ENCODE measurements at regions not wholly inside any gene's neighbourhood (a gene's known extent, or its start where the extent isn't known, plus 50 kb on each side); places are given as distances from the start of the nearest gene placed in this dataset.

DNA sequence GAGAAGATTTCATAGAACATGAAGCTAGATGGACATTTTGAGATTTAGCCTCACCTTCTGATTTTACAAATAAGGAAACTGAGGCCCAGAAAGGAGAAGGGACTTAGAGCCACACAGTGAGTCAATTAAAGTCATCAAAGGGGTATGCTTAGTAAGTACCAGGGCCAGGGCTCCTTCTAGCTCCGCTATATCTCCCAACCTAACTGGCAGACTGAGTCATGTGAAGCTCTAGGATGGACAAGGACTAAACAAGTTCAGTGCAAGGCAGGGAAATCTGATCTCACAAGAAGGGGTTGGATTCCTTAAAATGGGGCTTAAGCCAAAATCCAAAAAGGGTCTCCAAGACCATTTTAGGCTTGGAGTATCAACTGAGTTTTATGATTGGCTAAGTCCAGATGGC lies 215.8 kb downstream of the PHLDA1 start:
- H3K9ac ChIP-seq (ENCODE audit: low read depth in 2 of 2, low read length in 2 of 2), result no peak overlapping the region

DNA sequence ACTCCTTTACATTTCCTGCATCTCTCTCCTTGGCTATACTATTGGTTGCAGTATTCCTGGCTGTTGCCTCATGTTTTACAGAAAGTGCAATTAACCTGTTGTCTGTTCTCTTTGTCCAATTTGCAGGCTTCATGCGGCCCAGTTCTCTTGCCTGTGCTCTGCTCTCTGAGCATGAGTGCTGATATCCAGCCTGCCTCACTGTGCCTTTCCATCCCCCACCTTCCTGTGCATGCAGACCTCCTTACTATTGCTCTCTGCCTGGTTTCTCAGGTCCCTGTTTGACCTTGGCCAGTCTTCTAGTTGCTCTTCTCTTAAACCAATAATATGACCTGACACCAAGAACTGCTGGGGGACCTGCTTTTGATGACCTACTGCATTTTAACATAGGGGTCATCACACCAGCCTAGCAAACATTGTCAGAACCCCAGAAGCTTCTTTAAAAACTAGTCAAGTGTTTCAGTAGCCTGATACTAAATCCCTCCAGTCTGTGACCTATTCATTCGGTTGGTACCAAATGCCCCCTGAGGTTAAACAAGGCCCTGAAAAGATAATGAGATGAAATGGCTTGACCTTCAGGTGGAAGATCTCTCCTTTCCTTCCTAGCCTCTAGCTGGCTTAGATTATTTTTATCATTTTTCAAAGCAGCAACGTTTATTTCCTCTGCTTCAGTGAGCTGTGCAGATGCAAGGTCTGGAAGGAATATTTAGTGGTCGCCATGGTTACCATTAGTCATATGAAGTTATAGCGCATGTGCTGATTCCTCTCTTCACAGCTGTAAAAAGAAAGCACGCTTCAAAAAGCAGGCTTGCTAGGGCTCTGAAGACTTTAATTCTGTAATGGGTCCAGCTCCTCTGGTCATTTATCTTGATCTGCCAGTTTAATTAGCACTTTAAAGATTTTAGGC lies 216.5 kb downstream of the PHLDA1 start:
- intact Hi-C loops (cut with DNase I), result no loop called here
- Histone ChIP-seq H3K4me3 (no peak overlapping the region), H3K27ac (no peak overlapping the region), H3K9me3 (no peaks in the 10 kb centered on the region), H3K36me3 (no peaks in the 10 kb centered on the region), H3K9ac (ENCODE audit: low read depth in 2 of 2, low read length in 2 of 2) (no peak overlapping the region), H3K4me1 (no peaks in the 10 kb centered on the region), H3K27me3 (no peaks in the 10 kb centered on the region)
- no peak for TF ChIP-seq CTCF (IDR thresholded peaks at IDR 0.05)
- DNase-seq, result no peak

More for the DNA sequence above, 215.8 kb downstream of the PHLDA1 start:
- H3K36me3 ChIP-seq, result no peaks in the 10 kb centered on the region
- H3K4me3 ChIP-seq, result no peak overlapping the region
- intact Hi-C loops (cut with DNase I), result no loop called here
- H3K27ac ChIP-seq, result no peak overlapping the region
- no peaks in the 10 kb centered on the region for H3K9me3 ChIP-seq
- no peak for DNase-seq
- no peaks in the 10 kb centered on the region for H3K4me1 ChIP-seq
- no peaks in the 10 kb centered on the region for H3K27me3 ChIP-seq
- no peak for TF ChIP-seq CTCF (IDR thresholded peaks at IDR 0.05)

GRCh38 chr12:75813072-75813471 lies 218.5 kb downstream of the PHLDA1 start:
- H3K27me3 ChIP-seq, result no peaks in the 10 kb centered on the region
- no peaks in the 10 kb centered on the region for H3K9me3 ChIP-seq
- no peaks in the 10 kb centered on the region for H3K36me3 ChIP-seq
- DNase-seq, result no peak
- no peak overlapping the region for H3K4me3 ChIP-seq
- intact Hi-C loops (cut with DNase I), result no loop called here
- no peak overlapping the region for H3K27ac ChIP-seq
- H3K9ac ChIP-seq (ENCODE audit: low read depth in 2 of 2, low read length in 2 of 2), result no peak overlapping the region
- TF ChIP-seq CTCF (IDR thresholded peaks at IDR 0.05), result no peak
- no peaks in the 10 kb centered on the region for H3K4me1 ChIP-seq

DNA sequence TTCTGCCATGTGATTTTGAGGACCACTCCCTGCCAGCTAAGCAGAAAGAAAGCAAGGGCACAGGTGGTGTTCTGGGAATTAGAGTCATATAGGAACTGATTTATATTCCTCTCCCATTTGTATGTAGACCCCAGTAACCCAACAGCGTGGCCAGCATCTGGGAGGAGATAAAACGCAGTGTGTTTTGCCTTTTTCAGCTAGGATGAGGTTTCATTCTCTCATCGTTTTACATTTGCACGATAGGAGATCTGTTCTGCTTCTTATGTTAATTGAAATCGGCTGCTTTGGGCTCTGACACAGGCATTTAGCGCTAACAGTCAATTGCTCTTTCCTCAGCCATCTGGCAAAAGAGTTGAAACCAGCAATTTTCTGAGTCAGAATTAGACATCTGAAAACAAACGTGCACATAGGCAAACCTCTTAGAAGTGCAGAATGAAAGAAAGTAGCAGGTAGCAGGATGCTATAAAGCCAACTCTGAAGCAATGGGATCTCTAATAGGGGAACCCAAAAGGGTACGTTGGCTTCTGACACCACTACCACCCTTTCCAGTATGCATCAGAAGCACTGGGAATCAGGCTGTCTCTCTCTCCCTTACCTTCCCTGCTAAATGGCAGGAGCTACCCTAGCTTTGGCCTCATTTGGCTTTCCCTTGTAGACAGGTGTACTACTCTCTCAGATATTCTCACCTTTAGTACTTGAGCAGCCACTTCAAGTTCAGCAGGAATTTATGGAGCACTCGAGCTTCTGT lies 219.1 kb downstream of the PHLDA1 start:
- no peak overlapping the region for H3K27ac ChIP-seq
- no peak for TF ChIP-seq CTCF (IDR thresholded peaks at IDR 0.05)
- H3K9me3 ChIP-seq, result no peaks in the 10 kb centered on the region
- no peak overlapping the region for H3K9ac ChIP-seq (ENCODE audit: low read depth in 2 of 2, low read length in 2 of 2)
- intact Hi-C loops (cut with DNase I), result no loop called here
- H3K27me3 ChIP-seq, result no peaks in the 10 kb centered on the region
- no peak overlapping the region for H3K4me3 ChIP-seq
- DNase-seq, result no peak
- H3K4me1 ChIP-seq, result no peaks in the 10 kb centered on the region
- H3K36me3 ChIP-seq, result no peaks in the 10 kb centered on the region

DNA sequence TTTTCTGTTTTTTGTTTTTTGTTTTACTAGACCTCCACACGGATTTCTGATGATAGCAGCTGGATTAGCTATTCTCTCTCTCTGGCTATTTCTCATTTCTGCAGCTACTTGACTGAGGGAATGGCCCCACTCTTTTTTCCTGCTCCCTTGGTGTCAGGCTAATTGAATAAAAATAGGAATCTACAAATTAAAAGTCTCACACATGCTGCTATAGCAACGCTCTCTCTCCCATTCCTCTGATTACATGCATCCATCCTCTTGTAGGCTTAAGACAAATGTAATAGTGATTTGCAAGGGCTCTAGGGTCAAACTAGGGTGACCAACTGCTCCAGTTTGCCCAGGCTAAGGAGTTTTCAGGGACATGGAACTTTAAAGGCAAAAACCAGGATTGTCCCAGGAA lies 221.8 kb downstream of the PHLDA1 start:
- H3K36me3 ChIP-seq, result no peaks in the 10 kb centered on the region
- no peaks in the 10 kb centered on the region for H3K27me3 ChIP-seq
- H3K9ac ChIP-seq (ENCODE audit: low read depth in 2 of 2, low read length in 2 of 2), result no peak overlapping the region
- intact Hi-C loops (cut with DNase I), result no loop called here
- no peak for DNase-seq
- TF ChIP-seq CTCF (IDR thresholded peaks at IDR 0.05), result no peak
- H3K4me3 ChIP-seq, result no peak overlapping the region
- H3K4me1 ChIP-seq, result no peaks in the 10 kb centered on the region
- H3K27ac ChIP-seq, result no peak overlapping the region
- H3K9me3 ChIP-seq, result no peaks in the 10 kb centered on the region

All from colonic mucosa (tissue), 4 donors.